ENCODE measurements at regions not wholly inside any gene's neighbourhood (a gene's known extent, or its start where the extent isn't known, plus 50 kb on each side); places are given as distances from the start of the nearest gene placed in this dataset.
A peak's percentile ranks its signal among the peaks of the same experiment; 100 is the strongest.

DNA sequence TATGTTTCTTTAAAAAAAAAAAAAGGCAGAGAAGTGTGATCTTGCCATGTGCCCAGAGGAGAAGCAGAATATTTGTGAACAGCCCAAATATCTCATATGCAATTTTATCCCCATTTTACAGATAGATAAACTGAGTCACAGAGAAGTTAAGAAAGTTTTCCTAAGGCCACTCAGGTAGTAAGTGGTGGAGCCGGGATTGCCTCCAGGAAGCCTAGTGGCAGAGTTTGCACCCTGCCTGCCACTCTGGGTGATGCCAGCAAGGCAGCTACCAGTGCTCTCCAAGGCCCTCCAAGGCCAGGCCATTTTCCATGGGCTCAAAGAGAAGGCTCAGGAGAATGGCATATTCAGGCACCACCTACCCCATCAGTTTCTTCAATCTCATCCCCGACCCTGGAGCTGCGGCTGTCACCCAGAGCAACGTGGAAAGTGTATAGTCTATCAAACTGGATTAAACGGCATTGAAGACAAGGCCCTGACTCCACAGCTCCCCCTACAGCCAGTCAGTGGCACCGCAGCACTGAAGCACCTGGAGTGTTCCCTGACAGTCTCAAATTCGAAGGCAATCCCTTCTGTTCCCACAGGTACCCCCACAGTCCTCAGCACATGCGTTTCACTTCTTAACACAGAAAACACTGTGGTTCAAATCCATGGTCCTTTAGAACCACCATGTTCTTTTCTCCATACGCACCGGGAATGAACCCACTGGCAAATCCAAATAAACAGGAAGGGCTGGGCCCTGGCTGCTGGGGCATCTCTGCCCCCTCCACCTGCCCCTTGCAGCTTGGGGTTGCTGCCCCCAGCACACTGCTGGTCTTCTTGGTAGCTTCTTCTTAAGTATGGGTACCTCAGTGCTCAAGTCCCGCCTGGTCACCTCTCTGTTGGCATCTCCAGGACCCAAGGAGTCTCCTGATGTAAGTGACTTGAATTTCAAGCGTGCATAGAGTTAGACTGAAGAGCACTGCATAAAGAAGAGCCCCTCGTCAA, 175.3 kb downstream of the INHBB start:
- no peak for DNase-seq

DNA sequence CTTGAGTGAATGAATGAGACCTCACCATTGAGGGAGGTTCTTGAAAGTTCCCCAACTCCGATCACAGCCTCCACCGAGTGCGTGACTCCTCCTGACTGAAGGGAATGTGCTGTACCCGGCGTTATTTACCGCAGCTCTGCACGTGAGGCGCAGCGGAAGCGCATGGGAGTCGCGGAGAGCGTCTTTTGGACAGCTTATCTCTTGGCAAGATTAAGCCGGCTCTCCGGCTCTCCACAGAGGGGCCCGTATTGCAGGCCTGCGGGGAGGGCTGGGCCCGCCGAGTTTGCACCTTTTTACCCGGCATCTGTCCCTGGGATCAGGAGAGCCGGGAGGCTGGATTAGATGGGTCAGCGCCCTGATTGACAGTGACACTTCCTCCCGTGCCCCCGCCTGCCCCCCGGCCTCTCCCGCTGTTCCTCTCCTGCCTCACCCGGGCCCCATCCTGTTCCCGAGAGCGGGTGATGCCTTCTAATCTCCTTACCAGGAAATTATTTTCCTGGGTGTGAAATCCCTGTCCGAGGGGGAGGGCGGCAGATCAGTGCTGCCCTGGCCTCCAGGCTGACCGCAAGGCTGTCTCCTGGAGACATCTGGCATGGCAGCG, 176.3 kb downstream of the INHBB start:
- no peak for DNase-seq

DNA sequence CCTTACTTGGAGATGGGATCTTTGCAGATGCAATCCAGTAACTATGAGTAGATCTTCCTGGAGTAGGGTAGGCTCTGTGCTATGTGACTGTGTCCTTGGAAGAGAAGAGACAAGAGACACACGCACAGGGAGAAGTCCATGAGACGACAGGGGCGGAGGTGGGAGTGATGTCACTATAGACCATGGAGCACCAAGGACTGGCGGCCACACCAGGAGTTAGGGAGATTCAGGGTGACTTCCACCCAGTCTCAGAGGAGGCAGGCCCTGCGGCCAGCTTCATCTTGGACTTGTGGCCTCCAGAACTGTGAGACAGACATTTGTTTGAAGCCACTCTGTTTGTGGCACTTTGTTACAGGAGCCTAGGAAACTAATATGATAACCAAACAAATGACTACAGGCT, 177.8 kb downstream of the INHBB start:
- no peak for DNase-seq

GRCh38 chr2:120524174-120524573, 178.2 kb downstream of the INHBB start:
- no peak for DNase-seq

GRCh38 chr2:120525056-120526046, 179.4 kb downstream of the INHBB start:
- no peak for DNase-seq

GRCh38 chr2:120526047-120526562, 180.2 kb downstream of the INHBB start:
- DNase-seq: no peak

DNA sequence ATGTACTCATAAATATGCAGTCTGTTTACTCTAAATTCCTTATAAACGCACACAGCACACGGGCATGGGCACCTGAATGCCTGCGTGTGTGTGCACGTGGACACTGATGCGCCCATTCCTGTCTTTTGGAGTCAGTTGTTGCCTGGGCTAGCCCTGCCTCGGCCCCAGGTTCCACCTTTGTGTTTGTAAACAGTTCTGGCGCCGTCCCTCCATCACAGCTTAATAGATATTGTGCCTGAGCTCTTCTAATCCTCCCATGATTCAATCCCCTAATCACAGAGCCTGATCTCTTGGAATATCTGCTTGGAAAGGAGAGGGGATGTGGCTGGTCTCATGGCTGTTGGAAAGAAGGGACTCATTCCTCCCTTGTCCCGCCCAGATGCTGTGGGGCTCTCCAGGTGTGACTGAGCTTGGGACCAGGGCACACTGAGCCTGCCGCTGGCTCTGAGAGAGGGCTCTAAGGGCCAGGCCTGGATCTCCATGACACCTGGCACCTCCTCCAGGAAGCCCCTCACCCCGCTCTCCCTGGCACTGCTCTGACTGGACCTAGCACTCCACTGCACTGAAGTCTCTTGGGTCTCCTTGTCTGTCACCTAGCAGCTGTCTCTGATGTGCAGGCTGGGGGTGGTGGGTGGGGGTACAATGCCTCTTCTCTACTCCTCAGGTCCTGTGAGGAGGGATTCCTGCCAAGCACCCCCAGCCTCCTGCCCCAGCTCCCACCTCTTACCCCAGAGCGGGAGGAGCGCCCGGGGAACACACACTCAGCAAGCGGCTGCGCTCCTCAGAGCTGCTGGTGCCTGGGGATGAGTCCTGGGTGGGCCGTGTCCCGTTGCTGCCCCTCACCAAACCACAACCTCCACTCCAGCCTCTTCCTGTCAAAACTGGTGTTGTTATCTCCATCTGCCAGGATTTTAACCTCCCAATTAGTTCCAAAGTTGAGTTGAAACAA, 181.3 kb downstream of the INHBB start:
- DNase-seq: no peak

DNA sequence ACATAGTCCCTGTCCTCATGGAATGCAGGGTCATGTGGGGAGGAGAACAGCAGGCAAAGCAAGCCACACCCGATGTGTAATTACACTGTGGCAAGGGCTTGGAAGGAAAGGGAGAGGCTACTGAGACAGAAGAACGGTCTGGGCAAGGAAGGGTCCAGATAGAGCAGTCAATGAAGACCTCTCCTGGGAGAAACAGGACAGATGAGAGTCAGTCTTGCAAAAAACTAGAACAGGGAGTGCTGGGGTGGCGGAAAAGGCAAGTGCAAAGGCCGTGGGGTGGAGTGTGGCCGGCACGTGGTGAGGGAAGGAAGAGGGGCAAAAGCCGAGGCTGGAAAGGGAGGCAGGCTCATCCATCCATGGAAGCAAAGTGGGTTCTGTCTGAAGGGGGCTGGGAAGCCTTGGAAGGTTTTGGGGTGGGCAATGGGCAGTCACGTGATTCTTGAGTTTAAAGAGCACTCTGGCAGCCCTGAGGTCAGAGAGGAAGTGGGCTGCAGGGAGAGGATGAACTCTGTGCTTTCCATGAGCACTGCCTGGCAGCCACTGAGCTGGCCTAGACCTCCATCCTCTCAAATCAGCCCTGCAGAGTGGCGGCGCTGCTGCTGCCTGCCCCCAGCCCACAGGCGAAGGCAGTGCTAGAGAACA, 182.2 kb downstream of the INHBB start:
- no peak for DNase-seq

DNA sequence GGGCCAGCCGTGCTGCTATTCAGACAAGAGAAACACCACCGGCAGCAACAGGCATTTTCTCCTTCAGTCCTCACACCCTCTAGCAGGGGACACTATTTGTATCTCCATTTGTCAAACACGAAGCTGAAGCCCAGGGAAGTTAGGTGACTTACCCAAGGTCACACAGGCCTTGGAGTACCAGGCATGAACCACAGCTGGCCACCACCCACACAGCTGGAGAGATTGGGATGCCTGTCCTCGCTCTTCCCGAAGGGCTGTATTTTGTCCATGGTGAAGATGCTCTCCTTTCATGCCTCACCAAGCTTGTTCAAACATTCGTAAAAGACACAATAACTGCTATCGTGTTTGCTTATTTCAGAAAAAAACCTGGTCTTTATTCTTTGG, 182.7 kb downstream of the INHBB start:
- DNase-seq: no peak

- DNase-seq: no peak
These were observed 184.8 kb downstream of the INHBB start for GRCh38 chr2:120530781-120531180.

DNA sequence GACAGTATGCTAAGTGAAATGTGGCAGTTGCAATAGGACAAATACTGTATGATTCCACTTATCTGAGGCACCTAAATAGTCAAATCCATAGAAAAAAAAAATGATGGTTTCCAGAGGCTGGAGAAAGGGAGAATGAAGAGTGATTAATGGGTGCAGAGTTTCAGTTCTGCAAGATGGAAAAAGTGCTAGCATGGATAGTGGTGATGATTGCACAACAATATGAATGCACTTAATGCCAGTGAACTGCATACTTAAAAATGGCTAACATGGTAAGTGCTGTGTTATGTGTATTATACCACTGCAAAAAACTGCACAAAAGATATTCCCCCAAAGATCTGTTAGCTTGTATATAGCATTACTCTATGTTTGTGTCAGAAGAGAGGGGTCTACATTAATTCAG, 185.4 kb downstream of the INHBB start:
- DNase-seq: no peak

DNA sequence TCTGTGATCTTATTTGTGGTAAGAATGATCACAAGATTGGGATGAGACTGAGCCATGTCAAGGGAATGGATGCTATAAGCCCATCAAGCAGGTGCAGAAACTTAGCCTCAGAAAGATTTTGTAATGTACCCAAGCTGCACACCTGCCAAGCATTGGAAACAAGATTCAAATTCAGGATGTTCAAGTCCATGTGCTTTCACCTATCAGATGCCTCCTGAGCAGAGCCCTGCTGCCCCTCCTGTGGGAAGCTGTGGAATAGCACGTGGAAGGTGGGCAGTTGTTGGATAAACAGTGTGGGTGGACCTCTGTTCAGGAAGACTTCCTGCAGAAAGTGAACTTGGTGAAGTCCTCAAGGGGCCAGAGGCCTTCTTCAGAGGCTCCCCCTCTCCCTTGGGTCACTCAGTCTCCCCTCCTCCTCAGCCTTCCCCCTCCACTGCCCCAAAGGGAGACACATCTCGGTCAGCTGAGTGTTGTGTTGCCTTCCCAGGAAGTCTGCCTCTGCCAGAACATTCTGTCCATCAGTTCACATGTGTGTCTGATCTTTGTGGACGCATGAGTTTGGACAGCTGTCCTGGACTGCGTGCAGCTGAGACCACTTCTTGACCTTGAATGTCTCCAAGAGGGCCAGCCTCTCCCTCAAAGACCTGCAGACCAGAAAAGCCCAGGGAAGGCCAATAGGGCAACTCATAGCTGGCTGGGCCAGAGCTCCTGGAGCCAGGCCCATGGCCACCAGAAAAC, 186.1 kb downstream of the INHBB start:
- DNase-seq: no peak

- no peak for DNase-seq
These were observed 187.7 kb downstream of the INHBB start for GRCh38 chr2:120533625-120534024.

- no peak for DNase-seq
These were observed 188.5 kb downstream of the INHBB start for GRCh38 chr2:120534457-120534856.

DNA sequence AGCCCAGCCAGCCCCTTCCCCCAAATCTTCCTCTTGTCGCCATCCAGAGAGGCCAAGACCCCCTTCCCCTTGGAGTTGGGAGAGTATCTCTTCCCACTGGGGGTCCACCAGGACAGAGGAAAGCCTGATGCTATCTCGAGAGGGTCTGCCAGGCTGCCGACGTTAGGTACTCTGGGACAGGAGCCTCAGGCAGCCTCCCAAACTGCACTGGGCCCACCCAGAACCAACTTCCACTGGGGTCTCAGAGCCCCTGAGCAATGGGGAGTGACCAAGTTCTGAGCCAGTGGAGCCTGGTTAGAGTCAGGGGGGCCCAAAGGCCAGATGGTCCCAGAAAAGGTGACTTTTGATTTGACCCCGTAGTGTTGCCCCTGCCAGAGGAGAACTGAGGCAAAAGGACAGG, 189.1 kb downstream of the INHBB start:
- DNase-seq: no peak

DNA sequence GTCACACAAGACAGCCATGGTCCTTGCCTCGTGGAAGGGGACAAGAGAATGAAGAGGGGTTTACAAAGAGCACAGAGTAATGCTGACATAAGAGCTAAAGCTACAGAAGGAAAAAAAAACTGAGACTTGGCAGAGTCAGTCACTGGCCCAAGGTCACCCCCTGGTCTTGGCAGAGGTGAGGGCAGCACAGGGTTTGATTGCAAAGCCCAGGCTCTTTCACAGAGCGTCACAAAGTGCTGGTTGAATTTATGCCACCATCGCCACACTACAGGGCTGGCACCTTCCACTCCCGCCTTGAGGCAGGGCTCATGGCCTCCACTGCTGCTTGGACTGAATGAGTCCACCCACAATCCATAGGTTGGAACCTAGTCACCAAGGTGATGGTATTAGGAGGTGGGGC, 190.2 kb downstream of the INHBB start:
- DNase-seq: no peak

DNA sequence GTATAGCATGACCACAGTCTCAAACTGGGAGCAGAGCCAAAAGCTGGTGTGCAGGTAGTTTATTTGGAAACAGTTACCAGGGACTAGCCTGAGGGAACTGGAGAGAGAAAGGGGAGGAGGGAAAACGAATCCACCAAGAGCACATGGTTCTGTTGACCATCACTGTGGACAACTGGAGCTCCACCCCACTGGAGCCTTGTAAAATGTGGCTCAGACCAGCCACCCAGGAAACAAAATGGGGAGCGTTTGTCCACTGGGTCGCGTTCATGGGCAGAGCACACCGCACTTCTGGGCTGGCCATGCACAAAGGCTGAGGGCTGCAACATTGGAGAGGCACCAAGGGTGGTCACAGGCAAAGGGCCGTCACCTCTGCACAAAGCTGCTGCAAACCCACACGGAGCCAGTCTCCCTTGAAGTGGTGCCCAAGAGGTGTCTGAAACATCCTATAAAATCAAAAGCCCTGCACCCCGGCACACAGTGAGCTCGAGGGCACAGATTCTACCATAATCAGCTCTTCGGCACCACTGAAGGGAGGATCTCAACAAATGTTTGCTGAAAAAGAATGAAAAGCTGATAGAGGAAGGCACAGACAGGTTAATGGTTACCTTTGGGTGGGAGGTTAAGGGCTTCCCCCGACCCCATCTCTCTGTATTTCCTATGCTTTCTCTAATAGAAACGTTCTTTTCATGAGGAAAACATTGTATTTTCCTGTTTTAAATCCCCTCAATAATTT, 192.9 kb downstream of the INHBB start:
- DNase-seq: no peak

DNA sequence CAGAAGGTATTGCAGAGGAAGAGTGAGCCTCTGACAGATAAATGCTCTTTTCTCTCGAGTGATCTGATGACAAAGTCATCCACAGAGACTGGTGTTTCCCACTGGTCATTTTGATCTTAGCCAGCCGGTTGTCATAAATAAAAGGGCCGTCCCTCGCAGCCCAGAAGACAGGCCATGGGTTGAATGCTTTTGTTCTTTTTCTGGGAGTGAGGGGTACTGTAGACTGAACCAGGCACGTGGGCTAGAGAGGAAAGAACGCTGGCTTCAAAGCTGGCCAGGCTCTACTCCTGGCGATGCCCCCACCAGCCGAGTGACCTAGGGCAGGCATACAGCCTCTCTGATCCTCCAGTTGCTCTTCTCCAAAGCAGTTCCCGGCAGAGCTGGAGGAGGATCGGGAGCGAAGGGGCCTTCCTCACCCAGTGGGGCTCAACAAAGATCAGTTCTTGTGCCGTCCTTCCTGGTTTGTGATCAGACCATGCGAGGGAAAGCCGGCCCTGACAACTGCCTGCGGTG, 193.5 kb downstream of the INHBB start:
- no peak for DNase-seq

DNA sequence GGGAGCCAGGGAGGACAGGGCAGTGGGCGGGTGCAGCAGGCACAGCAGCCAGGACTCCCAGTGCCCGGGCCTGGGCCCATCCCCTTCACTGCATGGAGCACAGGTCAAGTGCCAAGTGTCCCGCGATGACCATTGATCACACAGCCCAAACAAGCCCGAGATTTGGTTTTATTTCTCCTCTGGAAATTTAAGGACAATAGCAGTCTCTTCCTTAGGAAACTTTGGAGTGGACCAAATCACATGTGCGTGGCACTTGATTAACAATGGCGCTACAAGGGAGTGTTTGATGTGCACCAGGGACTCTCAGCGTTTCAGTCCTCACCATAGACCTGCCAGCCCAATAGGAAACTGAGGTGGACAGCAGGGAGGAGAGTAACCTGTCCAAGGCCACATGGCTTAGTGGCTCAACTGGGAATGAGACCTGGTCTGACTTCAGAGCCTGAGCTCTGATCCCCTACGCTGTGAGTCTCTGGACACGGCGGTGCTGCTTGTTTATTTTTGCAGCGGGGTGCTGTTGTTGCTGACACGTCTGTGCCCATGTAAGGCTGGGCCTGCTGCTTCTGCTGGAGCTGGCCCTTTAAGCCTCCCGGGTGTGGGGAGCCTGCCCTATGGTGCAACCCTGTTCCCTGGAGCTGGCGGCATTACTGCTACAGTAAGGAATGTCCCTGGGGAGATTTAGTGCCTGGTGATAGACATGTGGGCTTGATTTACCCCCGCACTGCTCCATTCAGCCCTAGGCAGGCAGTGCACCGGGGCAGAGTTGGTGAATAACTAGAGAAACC, 194.2 kb downstream of the INHBB start:
- peak; percentile 93 for DNase-seq

Measured in amniotic stem cell (primary cell).